ENCODE measurements at regions not wholly inside any gene's neighbourhood (a gene's known extent, or its start where the extent isn't known, plus 50 kb on each side); places are given as distances from the start of the nearest gene placed in this dataset.

DNA sequence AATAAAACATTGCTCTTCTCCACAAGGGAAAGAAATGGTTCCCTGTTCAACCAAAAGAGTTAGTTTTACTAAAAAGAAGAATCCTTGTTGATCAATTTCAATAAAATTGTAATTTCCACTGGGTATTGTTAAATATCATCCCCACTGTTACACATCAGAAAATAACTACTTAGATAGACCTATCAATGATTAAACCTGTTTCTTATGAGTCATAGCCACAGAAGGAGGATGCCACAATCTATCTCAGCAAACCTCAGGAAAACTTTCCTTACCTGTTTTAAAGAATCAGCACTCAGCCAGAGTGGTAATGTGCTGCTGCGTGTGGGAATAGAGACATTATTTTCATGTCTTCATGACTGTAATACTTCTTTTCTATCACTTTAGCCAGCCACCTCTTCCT is 72.5 kb upstream of the RPS4Y2 start:
- no peak for ATAC-seq
- no peak for FAIRE-seq
- Histone ChIP-seq H3K4me3 (no peak overlapping the region), H3K4me1 (no peaks in the 10 kb centered on the region), H3K27ac (no peak overlapping the region), H3K4me2 (no peak overlapping the region), H3K9me3 (no peaks in the 10 kb centered on the region)
- DNase-seq (ENCODE audit: low read depth in 1 of 2, low spot score in 1 of 2), result no peak
- POLR2A ChIA-PET, result no interaction called here
- WGBS (ENCODE audit: missing lambda C conversion rate), result 67% methylated on average over 1 of the region's 1 CpG
- no peak for TF ChIP-seq NPAS2 (CRISPR knock-in tag; IDR thresholded peaks at IDR 0.05; ENCODE audit: borderline replicate concordance)
- TF ChIP-seq PHF8 (IDR thresholded peaks at IDR 0.05; ENCODE audit: borderline replicate concordance, low read depth), result no peak
- TF ChIP-seq BHLHE40 (IDR thresholded peaks at IDR 0.05; ENCODE audit: low read depth, low read length), result no peak
- TF ChIP-seq KDM1A (IDR thresholded peaks at IDR 0.05; ENCODE audit: low read depth), result no peak
- TF ChIP-seq RNF2 (IDR thresholded peaks at IDR 0.05; ENCODE audit: borderline replicate concordance, low read depth), result no peak
- TF ChIP-seq ESRRA (IDR thresholded peaks at IDR 0.05; ENCODE audit: borderline replicate concordance, low read length), result no peak
- TF ChIP-seq NR3C1 (IDR thresholded peaks at IDR 0.05), result no peak
- TF ChIP-seq GATA3 (IDR thresholded peaks at IDR 0.05; ENCODE audit: borderline replicate concordance), result no peak
- no peak for TF ChIP-seq TFCP2L1 (CRISPR knock-in tag; IDR thresholded peaks at IDR 0.05)
- TF ChIP-seq KDM5A (IDR thresholded peaks at IDR 0.05), result no peak
- no peak for TF ChIP-seq HOXB13 (CRISPR knock-in tag; IDR thresholded peaks at IDR 0.05; ENCODE audit: low read depth)
- TF ChIP-seq, protein P1, sequence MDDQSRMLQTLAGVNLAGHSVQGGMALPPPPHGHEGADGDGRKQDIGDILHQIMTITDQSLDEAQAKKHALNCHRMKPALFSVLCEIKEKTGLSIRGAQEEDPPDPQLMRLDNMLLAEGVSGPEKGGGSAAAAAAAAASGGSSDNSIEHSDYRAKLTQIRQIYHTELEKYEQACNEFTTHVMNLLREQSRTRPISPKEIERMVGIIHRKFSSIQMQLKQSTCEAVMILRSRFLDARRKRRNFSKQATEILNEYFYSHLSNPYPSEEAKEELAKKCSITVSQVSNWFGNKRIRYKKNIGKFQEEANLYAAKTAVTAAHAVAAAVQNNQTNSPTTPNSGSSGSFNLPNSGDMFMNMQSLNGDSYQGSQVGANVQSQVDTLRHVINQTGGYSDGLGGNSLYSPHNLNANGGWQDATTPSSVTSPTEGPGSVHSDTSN (IDR thresholded peaks at IDR 0.05), result no peak
- no peak for TF ChIP-seq CHD2 (IDR thresholded peaks at IDR 0.05; ENCODE audit: low read length, partially characterized antibody)
- no peak for TF ChIP-seq EHF (CRISPR knock-in tag; IDR thresholded peaks at IDR 0.05)
- TF ChIP-seq, protein P2, sequence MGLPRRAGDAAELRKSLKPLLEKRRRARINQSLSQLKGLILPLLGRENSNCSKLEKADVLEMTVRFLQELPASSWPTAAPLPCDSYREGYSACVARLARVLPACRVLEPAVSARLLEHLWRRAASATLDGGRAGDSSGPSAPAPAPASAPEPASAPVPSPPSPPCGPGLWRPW (IDR thresholded peaks at IDR 0.05), result no peak
- no peak for TF ChIP-seq RCOR1 (IDR thresholded peaks at IDR 0.05; ENCODE audit: low read depth, low read length)
- TF ChIP-seq, protein P3, sequence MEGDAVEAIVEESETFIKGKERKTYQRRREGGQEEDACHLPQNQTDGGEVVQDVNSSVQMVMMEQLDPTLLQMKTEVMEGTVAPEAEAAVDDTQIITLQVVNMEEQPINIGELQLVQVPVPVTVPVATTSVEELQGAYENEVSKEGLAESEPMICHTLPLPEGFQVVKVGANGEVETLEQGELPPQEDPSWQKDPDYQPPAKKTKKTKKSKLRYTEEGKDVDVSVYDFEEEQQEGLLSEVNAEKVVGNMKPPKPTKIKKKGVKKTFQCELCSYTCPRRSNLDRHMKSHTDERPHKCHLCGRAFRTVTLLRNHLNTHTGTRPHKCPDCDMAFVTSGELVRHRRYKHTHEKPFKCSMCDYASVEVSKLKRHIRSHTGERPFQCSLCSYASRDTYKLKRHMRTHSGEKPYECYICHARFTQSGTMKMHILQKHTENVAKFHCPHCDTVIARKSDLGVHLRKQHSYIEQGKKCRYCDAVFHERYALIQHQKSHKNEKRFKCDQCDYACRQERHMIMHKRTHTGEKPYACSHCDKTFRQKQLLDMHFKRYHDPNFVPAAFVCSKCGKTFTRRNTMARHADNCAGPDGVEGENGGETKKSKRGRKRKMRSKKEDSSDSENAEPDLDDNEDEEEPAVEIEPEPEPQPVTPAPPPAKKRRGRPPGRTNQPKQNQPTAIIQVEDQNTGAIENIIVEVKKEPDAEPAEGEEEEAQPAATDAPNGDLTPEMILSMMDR (IDR thresholded peaks at IDR 0.05), result no peak
- TF ChIP-seq POLR2A (IDR thresholded peaks at IDR 0.05; ENCODE audit: low read length), result no peak
- TF ChIP-seq SREBF2 (IDR thresholded peaks at IDR 0.05), result no peak
- TF ChIP-seq SMC3 (IDR thresholded peaks at IDR 0.05), result no peak
- CTCF ChIA-PET, result no interaction called here

DNA sequence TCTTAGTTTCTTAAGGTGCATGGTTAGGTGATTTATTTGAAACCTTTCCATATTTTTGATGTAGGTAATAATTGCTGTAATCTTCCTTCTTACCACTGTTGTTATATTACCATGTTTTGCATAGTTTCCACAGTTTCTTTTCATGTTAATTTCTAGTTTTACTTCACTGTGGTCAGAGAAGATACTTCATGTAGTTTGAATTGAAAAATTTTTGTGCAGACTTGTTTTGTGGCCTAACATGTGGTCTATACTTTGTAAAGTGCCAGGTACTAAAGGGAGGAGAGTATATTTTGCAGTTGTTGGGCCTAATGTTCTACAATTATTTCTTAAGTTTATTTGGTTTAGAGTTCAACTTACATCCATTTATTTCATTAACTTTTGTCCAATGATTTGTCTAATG is 69.2 kb upstream of the RPS4Y2 start:
- Histone ChIP-seq H3K4me3 (no peak overlapping the region), H3K9me3 (no peaks in the 10 kb centered on the region), H3K4me1 (no peaks in the 10 kb centered on the region), H3K4me2 (no peak overlapping the region), H3K27ac (no peak overlapping the region)
- ChIA-PET CTCF (no interaction called here), POLR2A (no interaction called here)
- ATAC-seq (no peak), DNase-seq (ENCODE audit: low read depth in 1 of 2, low spot score in 1 of 2) (no peak), FAIRE-seq (no peak)
- TF ChIP-seq CEBPB (IDR thresholded peaks at IDR 0.05) (no peak), GATA3 (IDR thresholded peaks at IDR 0.05; ENCODE audit: borderline replicate concordance) (no peak), MYC (IDR thresholded peaks at IDR 0.05; ENCODE audit: borderline replicate concordance, low read length) (no peak), NFE2L2 (conservative IDR thresholded peaks at IDR 0.05; ENCODE audit: low read length) (no peak), RAD21 (conservative IDR thresholded peaks at IDR 0.05 in 1 of 2, IDR thresholded peaks at IDR 0.05 in 1 of 2) (no peak), BHLHE40 (IDR thresholded peaks at IDR 0.05; ENCODE audit: low read depth, low read length) (no peak), MAZ (IDR thresholded peaks at IDR 0.05; ENCODE audit: borderline replicate concordance, low read depth, low read length) (no peak)
- TF ChIP-seq, protein P3 (IDR thresholded peaks at IDR 0.05), result no peak
